ENCODE measurements at regions not wholly inside any gene's neighbourhood (a gene's known extent, or its start where the extent isn't known, plus 50 kb on each side); places are given as distances from the start of the nearest gene placed in this dataset.

DNA sequence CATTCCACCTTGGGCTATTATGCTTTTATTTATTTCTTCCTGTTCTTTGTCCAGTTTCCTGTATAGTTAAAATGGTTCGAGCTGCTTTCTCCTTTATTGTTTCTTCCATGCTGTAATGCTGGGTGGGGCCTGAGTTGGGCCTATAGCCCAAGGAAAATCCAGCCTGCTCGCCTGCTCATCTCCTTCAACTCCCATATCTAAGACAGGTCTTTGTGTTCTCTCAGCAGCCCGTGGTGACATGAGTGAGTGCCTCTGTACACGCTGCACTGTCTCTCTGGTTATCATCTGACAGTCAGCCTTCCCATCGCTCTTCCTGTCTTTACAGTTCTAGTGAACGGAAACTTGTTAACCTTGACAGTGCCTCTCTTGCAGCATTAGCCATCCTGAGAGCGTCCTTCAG is 221.9 kb upstream of the SLC10A2 start:
- no peak for FAIRE-seq
- Histone ChIP-seq H3K4me1 (replicated peaks in 1 of 4; ENCODE audit: control insufficient read depth in 3 of 4, insufficient read depth in 4 of 4, low read length in 3 of 4) (peaks cover 0 to 4% (median 1%) of the 10 kb centered on the region in 4 experiments; a peak in 3 of 7 replicates), H3K9me3 (ENCODE audit: insufficient read depth in 2 of 2, low read depth in 1 of 2, low read length in 1 of 2) (no peaks in the 10 kb centered on the region), H2BK20ac (ENCODE audit: low read length) (no peak overlapping the region), H3K23ac (ENCODE audit: insufficient read length) (no peak overlapping the region), H3K4me3 (ENCODE audit: extremely low read depth in 1 of 4, insufficient read depth in 2 of 4, low read depth in 3 of 4, low read length in 4 of 4) (no peak overlapping the region), H3K4me2 (ENCODE audit: insufficient read depth in 1 of 2, low read depth in 2 of 2, low read length in 2 of 2) (no peak overlapping the region), H4K20me1 (replicated peaks in 1 of 2; ENCODE audit: control insufficient read depth in 1 of 2, insufficient read depth in 2 of 2, low read length in 2 of 2) (no peaks in the 10 kb centered on the region), H3K4ac (replicated peaks; ENCODE audit: insufficient read length, low read depth, low read length) (no peak overlapping the region), H2BK15ac (ENCODE audit: low read length) (no peak overlapping the region), H2AFZ (ENCODE audit: low read length) (no peak overlapping the region; the same call in 1 of the 2 replicates), H3K36me3 (ENCODE audit: control insufficient read depth in 2 of 4, insufficient read depth in 4 of 4, low read length in 3 of 4) (no peaks in the 10 kb centered on the region), H3K9ac (replicated peaks in 1 of 4; ENCODE audit: extremely low read depth in 1 of 4, low read depth in 3 of 4, low read length in 3 of 4) (no peak overlapping the region), H3K56ac (replicated peaks; ENCODE audit: insufficient read length, low read depth, low read length) (no peak overlapping the region), H4K91ac (replicated peaks; ENCODE audit: insufficient read length, low read length) (no peak overlapping the region), H3K23me2 (ENCODE audit: low read depth, low read length) (no peaks in the 10 kb centered on the region), H2BK120ac (replicated peaks; ENCODE audit: low read depth, low read length) (no peak overlapping the region), H3K18ac (ENCODE audit: extremely low read depth, low read length) (no peak overlapping the region), H3K14ac (ENCODE audit: insufficient read length) (no peak overlapping the region), H4K5ac (ENCODE audit: insufficient read length, low read depth, low read length) (no peak overlapping the region), H4K8ac (ENCODE audit: extremely low read depth, insufficient read depth, low read length) (no peak overlapping the region), H3K79me1 (ENCODE audit: low read depth, low read length) (no peaks in the 10 kb centered on the region), H3K79me2 (ENCODE audit: control insufficient read depth in 1 of 2, insufficient read depth in 2 of 2, low read length in 2 of 2) (no peaks in the 10 kb centered on the region), H3K27me3 (replicated peaks in 1 of 4; ENCODE audit: control insufficient read depth in 3 of 4, extremely low read depth in 1 of 4, insufficient read depth in 3 of 4, low read length in 3 of 4) (no peaks in the 10 kb centered on the region), H3K27ac (ENCODE audit: low read depth, low read length) (no peak overlapping the region), H2BK12ac (ENCODE audit: low read depth, low read length) (no peak overlapping the region), H2BK5ac (ENCODE audit: low read depth, low read length) (no peak overlapping the region), H2AK5ac (ENCODE audit: low read depth, low read length) (no peak overlapping the region)
- TF ChIP-seq BCL11A (IDR thresholded peaks at IDR 0.05; ENCODE audit: low read depth in 2 of 2, low read length in 2 of 2) (no peak), GABPA (IDR thresholded peaks at IDR 0.05; ENCODE audit: borderline replicate concordance, insufficient read depth, low read length) (no peak), CEBPB (IDR thresholded peaks at IDR 0.05; ENCODE audit: low read depth, low read length) (no peak), EZH2 (IDR thresholded peaks at IDR 0.05; ENCODE audit: low read depth, low read length, severe bottlenecking) (no peak), SUZ12 (IDR thresholded peaks at IDR 0.05; ENCODE audit: low read length) (no peak), CHD2 (IDR thresholded peaks at IDR 0.05; ENCODE audit: low read length) (no peak)
- CTCF ChIA-PET (ENCODE audit: partially characterized antibody), result interaction anchor here (1.1 kb wide), 1 partner anchor 10 kb away, joined by 3 read pairs; no protein-coding TSS in a partner anchor
- POLR2A ChIA-PET (ENCODE audit: partially characterized antibody), result no interaction called here
- WGBS, 2 experiments (ENCODE audit: extremely low coverage in 1 of 2, insufficient coverage in 1 of 2, insufficient read length in 1 of 2, insufficient replicate concordance in 2 of 2, low coverage in 1 of 2, low lambda C conversion rate in 2 of 2, missing lambda C conversion rate in 1 of 2), result 95% methylated on average over 7 of the region's 7 CpGs; no CpG with 5 or more reads in 1 of the 2 experiments
- no peak for DNase-seq (ENCODE audit: low read depth in 1 of 2, low spot score in 2 of 2)
